Activated B cell treated with CpG ODN at 0.5 μM for 24 hours (primary cell): ENCODE measurements at regions not wholly inside any gene's neighbourhood (a gene's known extent, or its start where the extent isn't known, plus 50 kb on each side); places are given as distances from the start of the nearest gene placed in this dataset.

Source experiments
- ATAC-seq: fragments of 200-7000 bp; cut with Tn5 transposase; one replicate; pipeline ENCODE4 v1.10.0; 2021; ENCODE audit warnings: low read depth, mild to moderate bottlenecking, moderate library complexity
- CTCF ChIA-PET: fragments of 350-600 bp; sonication (Branson Sonifier 250); formaldehyde crosslinking; loops from one replicate; lab custom pipeline; 2021; ENCODE audit warnings: antibody characterized with exemption; lab: Charles Lee
- POLR2A ChIA-PET: fragments of 350-600 bp; sonication (Branson Sonifier 250); formaldehyde crosslinking; loops from one replicate; lab custom pipeline; 2021; ENCODE audit warnings: antibody characterized with exemption; lab: Charles Lee
- DNase-seq: peaks from one replicate; pipeline ENCODE4 v3.0.0; 2022
- H3K27ac Mint-ChIP-seq: one replicate; pipeline ENCODE4 v1.8.0; 2020; ENCODE audit warnings: mixed read lengths
- H3K27me3 Mint-ChIP-seq: one replicate; pipeline ENCODE4 v1.8.0; 2021; ENCODE audit warnings: mixed read lengths
- H3K36me3 Mint-ChIP-seq: one replicate; pipeline ENCODE4 v1.8.0; 2021; ENCODE audit warnings: low read depth, mixed read lengths
- H3K4me1 Mint-ChIP-seq: one replicate; pipeline ENCODE4 v1.8.0; 2021; ENCODE audit warnings: mixed read lengths
- H3K4me3 Mint-ChIP-seq: one replicate; pipeline ENCODE4 v1.8.0; 2020; ENCODE audit warnings: mild to moderate bottlenecking, mixed read lengths
- H3K9me3 Mint-ChIP-seq: one replicate; pipeline ENCODE4 v1.8.0; 2020; ENCODE audit warnings: mixed read lengths
- CTCF ChIP-seq: fragments of 200-600 bp; IDR thresholded peaks from one replicate; pipeline ENCODE4 v1.8.0; 2022; ENCODE audit warnings: antibody characterized with exemption, mild to moderate bottlenecking
- intact Hi-C: fragments of 100-400 bp; cut with micrococcal nuclease; formaldehyde crosslinking; loops from one replicate; pipeline ENCODE4 v1.15.1; 2024

- Mint-ChIP-seq H3K4me1 (no peaks in the 10 kb centered on the region), H3K27ac (no peak overlapping the region), H3K4me3 (no peak overlapping the region), H3K9me3 (no peaks in the 10 kb centered on the region), H3K36me3 (no peaks in the 10 kb centered on the region), H3K27me3 (no peaks in the 10 kb centered on the region)
- DNase-seq, result no peak
- CTCF ChIA-PET, result no interaction called here
- no peak for ATAC-seq
- intact Hi-C loops, result no loop called here
- POLR2A ChIA-PET, result no interaction called here
- TF ChIP-seq CTCF, result no peak
Measured at GRCh38 chr10:130337305-130337640, 201.1 kb downstream of the GLRX3 start.

GRCh38 chr10:130337696-130338635, 201.8 kb downstream of the GLRX3 start:
- Mint-ChIP-seq H3K4me3 (no peak overlapping the region), H3K4me1 (no peaks in the 10 kb centered on the region), H3K27ac (no peak overlapping the region), H3K9me3 (no peaks in the 10 kb centered on the region), H3K27me3 (no peaks in the 10 kb centered on the region), H3K36me3 (no peaks in the 10 kb centered on the region)
- intact Hi-C loops, result no loop called here
- ATAC-seq (no peak), DNase-seq (no peak)
- ChIA-PET POLR2A (no interaction called here), CTCF (no interaction called here)
- no peak for TF ChIP-seq CTCF

- POLR2A ChIA-PET, result no interaction called here
- no peak for ATAC-seq
- no peak for DNase-seq
- H3K4me3 Mint-ChIP-seq, result no peak overlapping the region
- CTCF ChIA-PET, result no interaction called here
- H3K4me1 Mint-ChIP-seq, result no peaks in the 10 kb centered on the region
- intact Hi-C loops, result no loop called here
- H3K27ac Mint-ChIP-seq, result no peak overlapping the region
- no peaks in the 10 kb centered on the region for H3K9me3 Mint-ChIP-seq
- no peaks in the 10 kb centered on the region for H3K27me3 Mint-ChIP-seq
- no peak for TF ChIP-seq CTCF
- H3K36me3 Mint-ChIP-seq, result no peaks in the 10 kb centered on the region
Measured at GRCh38 chr10:130338636-130339024, 202.4 kb downstream of the GLRX3 start.

GRCh38 chr10:130339091-130339490, 202.9 kb downstream of the GLRX3 start:
- H3K36me3 Mint-ChIP-seq, result no peaks in the 10 kb centered on the region
- H3K27ac Mint-ChIP-seq, result no peak overlapping the region
- ATAC-seq, result no peak
- POLR2A ChIA-PET, result no interaction called here
- no peak for DNase-seq
- intact Hi-C loops, result no loop called here
- CTCF ChIA-PET, result no interaction called here
- TF ChIP-seq CTCF, result no peak
- H3K9me3 Mint-ChIP-seq, result no peaks in the 10 kb centered on the region
- H3K27me3 Mint-ChIP-seq, result no peaks in the 10 kb centered on the region
- no peak overlapping the region for H3K4me3 Mint-ChIP-seq
- no peaks in the 10 kb centered on the region for H3K4me1 Mint-ChIP-seq

- Mint-ChIP-seq H3K9me3 (no peaks in the 10 kb centered on the region), H3K27me3 (no peaks in the 10 kb centered on the region), H3K4me3 (no peak overlapping the region), H3K4me1 (no peaks in the 10 kb centered on the region), H3K36me3 (no peaks in the 10 kb centered on the region), H3K27ac (no peak overlapping the region)
- POLR2A ChIA-PET, result no interaction called here
- ATAC-seq (no peak), DNase-seq (no peak)
- CTCF ChIA-PET, result no interaction called here
- no peak for TF ChIP-seq CTCF
- intact Hi-C loops, result no loop called here
Measured at GRCh38 chr10:130339911-130340310, 203.7 kb downstream of the GLRX3 start.
